K562 (cell line): ENCODE measurements at regions not wholly inside any gene's neighbourhood (a gene's known extent, or its start where the extent isn't known, plus 50 kb on each side); places are given as distances from the start of the nearest gene placed in this dataset.

Experiments
- ATAC-seq: fragments of 200-7000 bp; cut with Tn5 transposase; 3 replicates; pipeline ENCODE4 v1.9.1; 2020; ENCODE audit warnings: moderate library complexity
- BruUV-seq: library from RNA; stranded (reverse); fragments of 400-500 nt; replicated peaks from 2 replicates; lab custom pipeline; 2021; lab: Mats Ljungman, UMichigan
- CTCF ChIA-PET: fragments of 300-600 bp; formaldehyde crosslinking; extraction: SDS; loops from one replicate; lab custom pipeline; 2021; ENCODE audit warnings: low intra/inter-chr PET ratio; lab: Yijun Ruan, JAX
- POLR2A ChIA-PET: fragments of 300-600, 350-650 bp; sonication (Branson Sonifier 250); formaldehyde crosslinking; extraction: SDS; loops from one replicate; lab custom pipeline; 2021; ENCODE audit warnings: antibody characterized with exemption, inconsistent platforms; lab: Yijun Ruan, JAX
- DNase-seq, 4 experiments: peaks; one replicate each; pipeline versions ENCODE4 v3.0.0 to v3.0.0-alpha.2; 2011 to 2018; ENCODE audit warnings: low spot score in 3 of 4, mixed read lengths in 3 of 4; ENCODE audit errors: extremely low read depth in 1 of 4
- FAIRE-seq: peaks from 2 replicates; lab custom pipeline; 2011; peaks lifted over from hg19 to GRCh38; lab: Jason Lieb, UNC
- H2AFZ ChIP-seq: 2 replicates; pipeline ENCODE4 v1.6.0; 2011; ENCODE audit warnings: low read depth, low read length, control low read depth, inconsistent platforms
- H3K27ac ChIP-seq: fragments of 200-600 bp; 3 replicates; pipeline ENCODE4 v1.8.0; 2011; ENCODE audit warnings: low read depth, mild to moderate bottlenecking, control low read depth, inconsistent platforms, low read length, moderate library complexity, mixed read lengths; ENCODE audit errors: extremely low read depth
- H3K27me3 ChIP-seq, 2 experiments: fragments of 300-600 bp in 1 of 2; 2 replicates in 1 of 2; 3 replicates in 1 of 2; pipeline versions ENCODE4 v1.6.0 to v1.8.0; 2011; ENCODE audit warnings: inconsistent platforms in 2 of 2, low read length in 2 of 2, mild to moderate bottlenecking in 1 of 2, mixed read lengths in 1 of 2, moderate library complexity in 1 of 2; ENCODE audit not compliant: control insufficient read depth in 2 of 2, insufficient read depth in 2 of 2
- H3K36me3 ChIP-seq: fragments of 300-600 bp; 3 replicates; pipeline ENCODE4 v1.8.0; 2011; ENCODE audit warnings: mild to moderate bottlenecking, low read length, inconsistent platforms; ENCODE audit not compliant: control insufficient read depth, insufficient read depth
- H3K4me1 ChIP-seq, 2 experiments: fragments of 200-600 bp in 1 of 2; replicated peaks in 1 of 2; 2 replicates in 1 of 2; 3 replicates in 1 of 2; pipeline versions ENCODE4 v1.5.1 to v1.8.0; 2011; ENCODE audit warnings: inconsistent platforms in 2 of 2, low read length in 2 of 2, mild to moderate bottlenecking in 1 of 2, mixed read lengths in 1 of 2, moderate library complexity in 1 of 2; ENCODE audit not compliant: control insufficient read depth in 2 of 2, insufficient read depth in 2 of 2
- H3K4me2 ChIP-seq: 2 replicates; pipeline ENCODE4 v1.6.1; 2011; ENCODE audit warnings: low read length, control low read depth, inconsistent platforms, mixed read lengths; ENCODE audit not compliant: insufficient read depth
- H3K4me3 ChIP-seq: fragments of 200-600 bp; sonication (generic), shearing (Covaris generic); 2 replicates; pipeline ENCODE4 v1.5.1; 2016; ENCODE audit warnings: control low read depth, inconsistent platforms
- H3K79me2 ChIP-seq: fragments of 200-600 bp; 3 replicates; pipeline ENCODE4 v1.8.0; 2011; ENCODE audit warnings: low read length, inconsistent platforms; ENCODE audit not compliant: control insufficient read depth, insufficient read depth
- H3K9ac ChIP-seq, 2 experiments: 2 replicates each; pipeline versions ENCODE4 v1.6.0 to v1.6.1; 2011; ENCODE audit warnings: low read depth in 2 of 2, low read length in 2 of 2, control low read depth in 1 of 2, inconsistent platforms in 1 of 2, mild to moderate bottlenecking in 1 of 2, mixed read lengths in 1 of 2; ENCODE audit not compliant: insufficient read depth in 1 of 2
- H3K9me1 ChIP-seq: one replicate; pipeline ENCODE4 v1.6.0; 2011; ENCODE audit warnings: inconsistent platforms, mild to moderate bottlenecking, low read length, moderate library complexity; ENCODE audit not compliant: control insufficient read depth, insufficient read depth
- H3K9me3 ChIP-seq: replicated peaks from 2 replicates; pipeline ENCODE4 v1.5.1; 2011; ENCODE audit warnings: low read depth, low read length, inconsistent platforms; ENCODE audit not compliant: control insufficient read depth, insufficient read depth
- H4K20me1 ChIP-seq: replicated peaks from 2 replicates; pipeline ENCODE4 v1.6.1; 2011; ENCODE audit warnings: low read length, inconsistent platforms, mixed read lengths; ENCODE audit not compliant: control insufficient read depth, insufficient read depth
- ETV6 ChIP-seq, 3 experiments: fragments of 150-350 bp in 1 of 3; sonication (generic) in 1 of 3; formaldehyde crosslinking in 1 of 3; IDR thresholded peaks; 2 replicates each; pipeline versions ENCODE4 v1.6.1 to v1.8.0; 2014 to 2022; ENCODE audit warnings: borderline replicate concordance in 2 of 3, low read depth in 2 of 3, antibody characterized with exemption in 1 of 3, low read length in 1 of 3, mild to moderate bottlenecking in 1 of 3, missing genetic modification reagents in 1 of 3
- HDAC8 ChIP-seq: fragments of 450-650 bp; IDR thresholded peaks from 2 replicates; pipeline ENCODE4 v1.6.1; 2016; ENCODE audit warnings: mild to moderate bottlenecking, missing genetic modification characterization, moderate library complexity, missing compliant biosample characterization
- MAFF ChIP-seq: IDR thresholded peaks from 2 replicates; pipeline ENCODE4 v1.6.1; 2012; ENCODE audit warnings: low read length, improper control_type of control experiment
- MBD1 ChIP-seq: fragments of 250-450 bp; sonication (Bioruptor Pico); IDR thresholded peaks from 2 replicates; pipeline ENCODE4 v1.8.0; 2022; ENCODE audit warnings: inconsistent platforms
- TCF7 ChIP-seq: sonication (generic); IDR thresholded peaks from 2 replicates; pipeline ENCODE4 v1.6.1; 2016; ENCODE audit warnings: antibody characterized with exemption, borderline replicate concordance
- ZFP30 ChIP-seq: fragments of 250-450 bp; sonication (Bioruptor Pico); IDR thresholded peaks from 2 replicates; pipeline ENCODE4 v1.8.0; 2022; ENCODE audit warnings: moderate library complexity, mild to moderate bottlenecking, inconsistent platforms, borderline replicate concordance
- ZNF316 ChIP-seq: fragments of 450-650 bp; IDR thresholded peaks from 2 replicates; pipeline ENCODE4 v1.6.1; 2016
- WGBS: fragments of 100-300 bp; shearing (Covaris generic); methylation state at CpG from one replicate; pipeline ENCODE4 v1.1.6; 2016; ENCODE audit warnings: low coverage, mixed read lengths; ENCODE audit not compliant: insufficient coverage; ENCODE audit errors: missing lambda C conversion rate; 5-methylcytosine and 5-hydroxymethylcytosine counted together
- in situ Hi-C: fragments of 300-500 bp; cut with MboI; formaldehyde crosslinking; loops from 4 replicates; pipeline ENCODE4 v1.15.0; 2018; ENCODE audit warnings: inconsistent platforms, mixed read lengths
- intact Hi-C: fragments of 100-400 bp; cut with micrococcal nuclease; formaldehyde crosslinking; loops from 2 replicates; pipeline ENCODE4 v1.14.2; 2022

- 1% methylated on average over 4 of the region's 4 CpGs for WGBS
- intact Hi-C loops, result no loop called here
- in situ Hi-C loops, result no loop called here
- no TSS peak for BruUV-seq
- Histone ChIP-seq H3K27me3 (no peaks in the 10 kb centered on the region), H3K27ac (no peak overlapping the region), H3K4me3 (no peak overlapping the region), H3K79me2 (no peaks in the 10 kb centered on the region), H3K36me3 (no peaks in the 10 kb centered on the region), H3K4me1 (no peaks in the 10 kb centered on the region), H3K4me2 (no peak overlapping the region), H3K9ac (no peak overlapping the region), H2AFZ (no peak overlapping the region), H3K9me1 (no peaks in the 10 kb centered on the region), H3K9me3 (no peaks in the 10 kb centered on the region), H4K20me1 (no peaks in the 10 kb centered on the region)
- DNase-seq, result no peak
- POLR2A ChIA-PET, result no interaction called here
- no peak for ATAC-seq
- TF ChIP-seq MBD1 (CRISPR knock-in tag) (no peak), TCF7 (no peak), ETV6 (IDR thresholded peaks at IDR 0.05; ENCODE audit: borderline replicate concordance in 1 of 2, low read depth in 2 of 2, low read length in 1 of 2) (no peak), ETV6 (CRISPR knock-in tag; IDR thresholded peaks at IDR 0.05; ENCODE audit: borderline replicate concordance) (no peak), MAFF (peak; percentile 25; the same call in 1 of the 2 replicates), HDAC8 (tag) (no peak), ZFP30 (no peak), ZNF316 (peak; percentile 40; the same call in 1 of the 2 replicates)
- no peak for FAIRE-seq
- CTCF ChIA-PET, result no interaction called here
Observed at GRCh38 chr4:59762344-59762743, 1437.8 kb upstream of the ADGRL3 start.
